ENCODE measurements at regions not wholly inside any gene's neighbourhood (a gene's known extent, or its start where the extent isn't known, plus 50 kb on each side); places are given as distances from the start of the nearest gene placed in this dataset.

GRCh38 chr5:165137701-165138100 is 1632.3 kb downstream of the MAT2B start:
- Histone ChIP-seq H3K4me3 (ENCODE audit: low read length) (no peak overlapping the region), H3K27me3 (ENCODE audit: control insufficient read depth, insufficient read depth, low read length) (no peaks in the 10 kb centered on the region), H3K36me3 (ENCODE audit: control insufficient read depth, insufficient read depth, low read length) (no peaks in the 10 kb centered on the region), H3K4me1 (ENCODE audit: control insufficient read depth, insufficient read depth, low read length) (no peaks in the 10 kb centered on the region), H3K27ac (ENCODE audit: low read depth, low read length) (no peak overlapping the region), H3K9ac (ENCODE audit: low read length) (no peak overlapping the region)

- H3K9ac ChIP-seq (ENCODE audit: low read length), result no peak overlapping the region
- no peak overlapping the region for H3K4me3 ChIP-seq (ENCODE audit: low read length)
- no peaks in the 10 kb centered on the region for H3K36me3 ChIP-seq (ENCODE audit: control insufficient read depth, insufficient read depth, low read length)
- no peaks in the 10 kb centered on the region for H3K27me3 ChIP-seq (ENCODE audit: control insufficient read depth, insufficient read depth, low read length)
- no peaks in the 10 kb centered on the region for H3K4me1 ChIP-seq (ENCODE audit: control insufficient read depth, insufficient read depth, low read length)
- no peak overlapping the region for H3K27ac ChIP-seq (ENCODE audit: low read depth, low read length)
These were observed 1632.8 kb downstream of the MAT2B start for GRCh38 chr5:165138236-165138635.

GRCh38 chr5:165139262-165139661 is 1633.8 kb downstream of the MAT2B start:
- Histone ChIP-seq H3K4me3 (ENCODE audit: low read length) (no peak overlapping the region), H3K27me3 (ENCODE audit: control insufficient read depth, insufficient read depth, low read length) (no peaks in the 10 kb centered on the region)

GRCh38 chr5:165139721-165140120 is 1634.3 kb downstream of the MAT2B start:
- no peak overlapping the region for H3K9ac ChIP-seq (ENCODE audit: low read length)
- H3K4me1 ChIP-seq (ENCODE audit: control insufficient read depth, insufficient read depth, low read length), result no peaks in the 10 kb centered on the region
- H3K36me3 ChIP-seq (ENCODE audit: control insufficient read depth, insufficient read depth, low read length), result no peaks in the 10 kb centered on the region
- H3K4me3 ChIP-seq (ENCODE audit: low read length), result no peak overlapping the region
- no peak overlapping the region for H3K27ac ChIP-seq (ENCODE audit: low read depth, low read length)
- H3K27me3 ChIP-seq (ENCODE audit: control insufficient read depth, insufficient read depth, low read length), result no peaks in the 10 kb centered on the region

More at GRCh38 chr5:165139262-165139661, 1633.8 kb downstream of the MAT2B start:
- Histone ChIP-seq H3K36me3 (ENCODE audit: control insufficient read depth, insufficient read depth, low read length) (no peaks in the 10 kb centered on the region), H3K27ac (ENCODE audit: low read depth, low read length) (no peak overlapping the region), H3K9ac (ENCODE audit: low read length) (no peak overlapping the region), H3K4me1 (ENCODE audit: control insufficient read depth, insufficient read depth, low read length) (no peaks in the 10 kb centered on the region)

GRCh38 chr5:165143741-165144140 is 1638.3 kb downstream of the MAT2B start:
- Histone ChIP-seq H3K4me1 (ENCODE audit: control insufficient read depth, insufficient read depth, low read length) (no peaks in the 10 kb centered on the region), H3K27me3 (ENCODE audit: control insufficient read depth, insufficient read depth, low read length) (no peaks in the 10 kb centered on the region), H3K36me3 (ENCODE audit: control insufficient read depth, insufficient read depth, low read length) (no peaks in the 10 kb centered on the region), H3K27ac (ENCODE audit: low read depth, low read length) (no peak overlapping the region), H3K9ac (ENCODE audit: low read length) (no peak overlapping the region), H3K4me3 (ENCODE audit: low read length) (no peak overlapping the region)

- no peak overlapping the region for H3K9ac ChIP-seq (ENCODE audit: low read length)
- H3K36me3 ChIP-seq (ENCODE audit: control insufficient read depth, insufficient read depth, low read length), result no peaks in the 10 kb centered on the region
- H3K27ac ChIP-seq (ENCODE audit: low read depth, low read length), result no peak overlapping the region
- H3K4me1 ChIP-seq (ENCODE audit: control insufficient read depth, insufficient read depth, low read length), result no peaks in the 10 kb centered on the region
- H3K4me3 ChIP-seq (ENCODE audit: low read length), result no peak overlapping the region
- H3K27me3 ChIP-seq (ENCODE audit: control insufficient read depth, insufficient read depth, low read length), result no peaks in the 10 kb centered on the region
These were observed 1644.0 kb downstream of the MAT2B start for GRCh38 chr5:165149431-165149830.

- no peak overlapping the region for H3K9ac ChIP-seq (ENCODE audit: low read length)
- no peak overlapping the region for H3K4me3 ChIP-seq (ENCODE audit: low read length)
- H3K36me3 ChIP-seq (ENCODE audit: control insufficient read depth, insufficient read depth, low read length), result no peaks in the 10 kb centered on the region
- no peaks in the 10 kb centered on the region for H3K27me3 ChIP-seq (ENCODE audit: control insufficient read depth, insufficient read depth, low read length)
- no peak overlapping the region for H3K27ac ChIP-seq (ENCODE audit: low read depth, low read length)
- no peaks in the 10 kb centered on the region for H3K4me1 ChIP-seq (ENCODE audit: control insufficient read depth, insufficient read depth, low read length)
These were observed 1646.6 kb downstream of the MAT2B start for GRCh38 chr5:165152058-165152457.

GRCh38 chr5:165157219-165157618 is 1651.8 kb downstream of the MAT2B start:
- no peak overlapping the region for H3K9ac ChIP-seq (ENCODE audit: low read length)
- no peaks in the 10 kb centered on the region for H3K36me3 ChIP-seq (ENCODE audit: control insufficient read depth, insufficient read depth, low read length)
- H3K4me1 ChIP-seq (ENCODE audit: control insufficient read depth, insufficient read depth, low read length), result no peaks in the 10 kb centered on the region
- H3K27me3 ChIP-seq (ENCODE audit: control insufficient read depth, insufficient read depth, low read length), result no peaks in the 10 kb centered on the region
- H3K27ac ChIP-seq (ENCODE audit: low read depth, low read length), result no peak overlapping the region
- no peak overlapping the region for H3K4me3 ChIP-seq (ENCODE audit: low read length)

- H3K4me3 ChIP-seq (ENCODE audit: low read length), result no peak overlapping the region
These were observed 1655.8 kb downstream of the MAT2B start for GRCh38 chr5:165161204-165161603.

GRCh38 chr5:165163861-165164260 is 1658.4 kb downstream of the MAT2B start:
- Histone ChIP-seq H3K4me1 (ENCODE audit: control insufficient read depth, insufficient read depth, low read length) (no peaks in the 10 kb centered on the region), H3K36me3 (ENCODE audit: control insufficient read depth, insufficient read depth, low read length) (no peaks in the 10 kb centered on the region), H3K27ac (ENCODE audit: low read depth, low read length) (no peak overlapping the region), H3K9ac (ENCODE audit: low read length) (no peak overlapping the region), H3K4me3 (ENCODE audit: low read length) (no peak overlapping the region), H3K27me3 (ENCODE audit: control insufficient read depth, insufficient read depth, low read length) (no peaks in the 10 kb centered on the region)

More at GRCh38 chr5:165161204-165161603, 1655.8 kb downstream of the MAT2B start:
- Histone ChIP-seq H3K4me1 (ENCODE audit: control insufficient read depth, insufficient read depth, low read length) (no peaks in the 10 kb centered on the region), H3K27ac (ENCODE audit: low read depth, low read length) (no peak overlapping the region), H3K27me3 (ENCODE audit: control insufficient read depth, insufficient read depth, low read length) (no peaks in the 10 kb centered on the region), H3K36me3 (ENCODE audit: control insufficient read depth, insufficient read depth, low read length) (no peaks in the 10 kb centered on the region), H3K9ac (ENCODE audit: low read length) (no peak overlapping the region)

- H3K4me1 ChIP-seq (ENCODE audit: control insufficient read depth, insufficient read depth, low read length), result no peaks in the 10 kb centered on the region
- no peak overlapping the region for H3K27ac ChIP-seq (ENCODE audit: low read depth, low read length)
- H3K4me3 ChIP-seq (ENCODE audit: low read length), result no peak overlapping the region
- H3K36me3 ChIP-seq (ENCODE audit: control insufficient read depth, insufficient read depth, low read length), result no peaks in the 10 kb centered on the region
- no peak overlapping the region for H3K9ac ChIP-seq (ENCODE audit: low read length)
- no peaks in the 10 kb centered on the region for H3K27me3 ChIP-seq (ENCODE audit: control insufficient read depth, insufficient read depth, low read length)
These were observed 1668.2 kb downstream of the MAT2B start for GRCh38 chr5:165173651-165174050.

- no peak overlapping the region for H3K27ac ChIP-seq (ENCODE audit: low read depth, low read length)
- H3K4me3 ChIP-seq (ENCODE audit: low read length), result no peak overlapping the region
- H3K9ac ChIP-seq (ENCODE audit: low read length), result no peak overlapping the region
- H3K36me3 ChIP-seq (ENCODE audit: control insufficient read depth, insufficient read depth, low read length), result no peaks in the 10 kb centered on the region
- no peaks in the 10 kb centered on the region for H3K4me1 ChIP-seq (ENCODE audit: control insufficient read depth, insufficient read depth, low read length)
- H3K27me3 ChIP-seq (ENCODE audit: control insufficient read depth, insufficient read depth, low read length), result no peaks in the 10 kb centered on the region
These were observed 1669.6 kb downstream of the MAT2B start for GRCh38 chr5:165175041-165175440.

GRCh38 chr5:165184183-165184582 is 1678.8 kb downstream of the MAT2B start:
- Histone ChIP-seq H3K27me3 (ENCODE audit: control insufficient read depth, insufficient read depth, low read length) (no peaks in the 10 kb centered on the region), H3K4me1 (ENCODE audit: control insufficient read depth, insufficient read depth, low read length) (no peaks in the 10 kb centered on the region), H3K27ac (ENCODE audit: low read depth, low read length) (no peak overlapping the region), H3K9ac (ENCODE audit: low read length) (no peak overlapping the region), H3K36me3 (ENCODE audit: control insufficient read depth, insufficient read depth, low read length) (no peaks in the 10 kb centered on the region), H3K4me3 (ENCODE audit: low read length) (no peak overlapping the region)

Measured in rectal smooth muscle tissue (tissue), 1 donor.